Lung (tissue), 11 donors: ENCODE measurements at regions not wholly inside any gene's neighbourhood (a gene's known extent, or its start where the extent isn't known, plus 50 kb on each side); places are given as distances from the start of the nearest gene placed in this dataset.

Experiments used
- ATAC-seq: fragments of 200-7000 bp; cut with Tn5 transposase; one replicate; pipeline ENCODE4 v1.9.1; 2020; ENCODE audit warnings: moderate number of reproducible peaks; ENCODE audit not compliant: insufficient read depth, low FRiP score
- DNase-seq, 3 donors: peaks; one replicate each; pipeline ENCODE4 v3.0.0-alpha.2; 2013 to 2017
- H3K27ac ChIP-seq, 2 donors: one replicate each; pipeline ENCODE4 v1.5.1; 2013; ENCODE audit warnings: mild to moderate bottlenecking in 2 of 2, moderate library complexity in 2 of 2, control low read depth in 1 of 2, inconsistent platforms in 1 of 2, low read depth in 1 of 2, low read length in 1 of 2
- H3K27me3 ChIP-seq, 3 donors: one replicate each; pipeline ENCODE4 v1.5.1; 2013; ENCODE audit warnings: low read length in 2 of 3; ENCODE audit not compliant: control insufficient read depth in 3 of 3, insufficient read depth in 3 of 3
- H3K36me3 ChIP-seq, 4 donors: one replicate each; pipeline ENCODE4 v1.5.1; 2013; ENCODE audit warnings: low read length in 4 of 4, mild to moderate bottlenecking in 1 of 4, moderate library complexity in 1 of 4; ENCODE audit not compliant: control insufficient read depth in 4 of 4, insufficient read depth in 4 of 4
- H3K4me1 ChIP-seq, 5 donors: one replicate each; pipeline ENCODE4 v1.5.1; 2013; ENCODE audit warnings: low read length in 5 of 5, mild to moderate bottlenecking in 2 of 5, moderate library complexity in 1 of 5; ENCODE audit not compliant: control insufficient read depth in 5 of 5, insufficient read depth in 5 of 5
- H3K4me3 ChIP-seq: one replicate; pipeline ENCODE4 v1.5.1; 2013; ENCODE audit warnings: mild to moderate bottlenecking, control low read depth, moderate library complexity
- H3K9ac ChIP-seq, 2 donors: one replicate each; pipeline ENCODE4 v1.5.1; 2013; ENCODE audit warnings: low read length in 2 of 2, control low read depth in 1 of 2; ENCODE audit not compliant: insufficient read depth in 1 of 2
- H3K9me3 ChIP-seq, 4 donors: one replicate each; pipeline ENCODE4 v1.5.1; 2013; ENCODE audit warnings: low read length in 3 of 4, mild to moderate bottlenecking in 1 of 4, moderate library complexity in 1 of 4; ENCODE audit not compliant: control insufficient read depth in 4 of 4, insufficient read depth in 3 of 4
- WGBS, 2 donors: extraction: QIAGEN DNeasy Blood & Tissue Kit; methylation state at CpG; one replicate each; pipeline ENCODE4 v1.1.7; 2013; 5-methylcytosine and 5-hydroxymethylcytosine counted together
- TF ChIP-seq, protein P1 (sequence below): IDR thresholded peaks from 2 replicates; pipeline ENCODE4 v1.5.1; 2012; ENCODE audit warnings: mild to moderate bottlenecking; ENCODE audit errors: control extremely low read depth, extremely low read depth
- donor health status: control.
- donor health status: control.
- donor health status: Bipolar disorder and iron deficiency.
- donor health status: healthy.
- donor health status: DM: yes; HTN: yes; CAD: no.

DNA sequence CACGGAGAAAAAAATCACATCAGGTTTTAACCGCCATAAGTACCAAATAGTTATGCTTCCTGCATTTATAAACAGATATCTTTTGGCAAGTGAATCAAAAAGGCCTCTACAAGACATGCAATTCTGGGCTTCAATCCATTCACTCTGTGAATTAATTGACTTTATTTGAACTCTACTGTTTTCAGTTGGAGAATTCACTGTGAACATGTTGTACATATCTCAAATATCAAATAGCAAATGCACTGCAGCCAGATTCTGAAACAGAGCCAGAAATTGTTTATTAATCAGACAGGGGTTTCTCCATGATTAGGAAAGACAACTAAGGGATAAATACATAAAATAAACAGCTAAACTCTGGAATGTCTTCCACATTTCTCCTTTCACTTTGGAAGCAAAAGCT, 445.4 kb upstream of the NFIA start:
- Histone ChIP-seq H3K9ac (no peak overlapping the region), H3K36me3 (no peaks in the 10 kb centered on the region), H3K9me3 (no peaks in the 10 kb centered on the region), H3K4me3 (no peak overlapping the region), H3K4me1 (peaks cover 0 to 16% (median 4%) of the 10 kb centered on the region in 5 donors), H3K27me3 (no peaks in the 10 kb centered on the region), H3K27ac (no peak overlapping the region)
- DNase-seq (peak in 2 of 3 donors; percentile 94), ATAC-seq (no peak)
- TF ChIP-seq, protein P1, sequence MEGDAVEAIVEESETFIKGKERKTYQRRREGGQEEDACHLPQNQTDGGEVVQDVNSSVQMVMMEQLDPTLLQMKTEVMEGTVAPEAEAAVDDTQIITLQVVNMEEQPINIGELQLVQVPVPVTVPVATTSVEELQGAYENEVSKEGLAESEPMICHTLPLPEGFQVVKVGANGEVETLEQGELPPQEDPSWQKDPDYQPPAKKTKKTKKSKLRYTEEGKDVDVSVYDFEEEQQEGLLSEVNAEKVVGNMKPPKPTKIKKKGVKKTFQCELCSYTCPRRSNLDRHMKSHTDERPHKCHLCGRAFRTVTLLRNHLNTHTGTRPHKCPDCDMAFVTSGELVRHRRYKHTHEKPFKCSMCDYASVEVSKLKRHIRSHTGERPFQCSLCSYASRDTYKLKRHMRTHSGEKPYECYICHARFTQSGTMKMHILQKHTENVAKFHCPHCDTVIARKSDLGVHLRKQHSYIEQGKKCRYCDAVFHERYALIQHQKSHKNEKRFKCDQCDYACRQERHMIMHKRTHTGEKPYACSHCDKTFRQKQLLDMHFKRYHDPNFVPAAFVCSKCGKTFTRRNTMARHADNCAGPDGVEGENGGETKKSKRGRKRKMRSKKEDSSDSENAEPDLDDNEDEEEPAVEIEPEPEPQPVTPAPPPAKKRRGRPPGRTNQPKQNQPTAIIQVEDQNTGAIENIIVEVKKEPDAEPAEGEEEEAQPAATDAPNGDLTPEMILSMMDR: no peak
- WGBS, 2 donors: 62 to 77% methylated on average over 2 of the region's 2 CpGs

DNA sequence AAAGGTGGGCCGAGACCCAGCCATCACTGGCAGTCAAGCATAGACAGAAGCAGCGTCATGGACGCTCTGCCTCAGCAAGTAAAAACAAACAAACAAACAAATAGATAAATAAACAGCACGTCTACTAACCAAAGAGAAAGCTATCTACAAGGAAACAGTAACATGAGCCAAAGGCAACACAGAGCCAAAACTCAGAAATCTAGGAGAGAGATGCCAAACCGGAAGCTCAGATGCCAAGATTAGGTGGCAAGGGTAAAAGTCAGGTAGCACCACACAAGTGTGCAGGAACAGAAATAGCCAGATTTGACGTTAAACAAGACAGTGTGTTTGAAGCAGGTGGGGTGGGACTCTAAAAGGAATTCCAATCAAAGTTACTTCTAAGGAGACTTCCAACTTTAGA, 448.3 kb upstream of the NFIA start:
- ATAC-seq: no peak
- WGBS, 2 donors: 74 to 87% methylated on average over 6 of the region's 6 CpGs
- Histone ChIP-seq H3K27ac (no peak overlapping the region), H3K36me3 (no peaks in the 10 kb centered on the region), H3K9ac (no peak overlapping the region), H3K27me3 (no peaks in the 10 kb centered on the region), H3K4me1 (peaks cover 0 to 16% (median 4%) of the 10 kb centered on the region in 5 donors), H3K4me3 (no peak overlapping the region), H3K9me3 (no peaks in the 10 kb centered on the region)
- DNase-seq: no peak
- TF ChIP-seq, protein P1: no peak

DNA sequence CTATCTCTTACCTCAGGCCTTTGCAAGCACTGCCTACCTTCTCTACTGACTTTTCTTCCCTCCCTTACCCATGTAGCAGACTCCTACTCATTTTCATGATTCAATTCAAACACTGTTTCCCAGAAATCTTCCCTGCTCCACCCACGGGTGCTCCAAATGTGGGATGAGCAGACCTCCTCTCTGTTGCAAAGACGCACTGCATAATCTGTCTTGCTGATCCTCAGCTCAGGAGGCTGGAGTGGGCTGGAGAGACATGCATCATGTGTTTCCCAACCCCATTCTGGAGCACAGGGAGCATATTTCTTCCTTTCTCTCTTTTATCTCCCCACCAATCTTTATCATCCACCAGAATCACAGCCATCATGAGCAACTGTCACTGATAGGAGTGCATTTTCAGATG, 459.9 kb upstream of the NFIA start:
- TF ChIP-seq, protein P1: no peak
- no peak overlapping the region for H3K9ac ChIP-seq
- DNase-seq: no peak
- WGBS, 2 donors: 90% methylated on average over 2 of the region's 2 CpGs
- H3K27ac ChIP-seq: no peak overlapping the region
- H3K9me3 ChIP-seq: no peaks in the 10 kb centered on the region
- no peak overlapping the region for H3K4me3 ChIP-seq
- H3K36me3 ChIP-seq: no peaks in the 10 kb centered on the region
- H3K27me3 ChIP-seq: no peaks in the 10 kb centered on the region
- peak; percentile 17 for ATAC-seq
- peaks cover 0 to 33% (median 8%) of the 10 kb centered on the region in 5 donors for H3K4me1 ChIP-seq

DNA sequence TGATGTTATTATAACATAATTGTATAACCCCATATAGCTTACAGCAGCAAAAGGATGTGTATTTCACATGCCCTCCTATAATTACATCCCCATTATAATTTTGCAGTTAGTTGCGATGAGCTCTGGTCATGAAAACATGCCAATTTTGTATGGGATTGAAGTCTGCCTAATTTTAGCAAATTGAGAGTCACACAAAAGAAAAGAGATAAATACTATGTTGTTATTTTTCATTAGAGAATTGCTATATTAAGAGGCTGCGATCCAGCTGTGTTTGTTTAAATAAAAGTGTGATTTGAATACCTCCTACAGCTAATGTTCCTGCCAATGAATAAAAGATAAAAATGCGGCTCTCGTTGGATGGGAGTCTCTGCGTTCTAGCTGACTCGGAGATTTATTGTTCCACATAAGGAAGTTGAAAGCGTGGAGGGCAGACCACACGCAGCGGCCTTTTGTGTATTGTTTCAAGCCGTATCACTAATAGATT, 461.0 kb upstream of the NFIA start:
- Histone ChIP-seq H3K27me3 (no peaks in the 10 kb centered on the region), H3K9me3 (no peaks in the 10 kb centered on the region), H3K4me1 (peaks cover 0 to 33% (median 8%) of the 10 kb centered on the region in 5 donors), H3K9ac (no peak overlapping the region), H3K27ac (no peak overlapping the region), H3K4me3 (no peak overlapping the region), H3K36me3 (no peaks in the 10 kb centered on the region)
- DNase-seq (peak; percentile 80 to 96 (median 95)), ATAC-seq (no peak)
- TF ChIP-seq, protein P1: no peak
- WGBS, 2 donors: 12 to 32% methylated on average over 10 of the region's 10 CpGs
